GM12874 (cell line): ENCODE measurements at regions not wholly inside any gene's neighbourhood (a gene's known extent, or its start where the extent isn't known, plus 50 kb on each side); places are given as distances from the start of the nearest gene placed in this dataset.

Experiments used
- TF ChIP-seq, protein P1 (sequence below): IDR thresholded peaks from 2 replicates; pipeline ENCODE4 v1.5.1; 2011; ENCODE audit warnings: low read depth, mild to moderate bottlenecking, control low read depth, low read length, moderate library complexity; ENCODE audit not compliant: insufficient read depth

DNA sequence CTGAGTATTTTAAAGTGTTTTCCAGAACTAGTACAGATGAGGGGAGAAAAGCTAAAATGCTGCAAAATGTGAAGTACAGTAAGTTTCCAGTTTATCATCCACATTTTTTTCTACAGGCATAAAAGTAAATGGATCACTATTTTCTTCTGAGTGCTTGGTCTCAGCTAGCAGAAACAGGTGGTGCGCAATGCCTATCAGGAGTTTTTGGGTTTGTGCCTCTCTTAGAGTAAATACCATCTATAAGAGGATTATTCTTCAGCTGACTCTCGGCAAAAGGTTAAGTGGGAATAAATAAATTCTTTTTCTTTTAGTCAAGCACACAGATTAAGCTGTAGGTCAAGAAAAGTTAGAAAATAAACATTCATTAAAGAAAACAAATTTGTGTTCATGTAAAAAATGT is 1027.7 kb downstream of the PLOD2 start:
- TF ChIP-seq, protein P1, sequence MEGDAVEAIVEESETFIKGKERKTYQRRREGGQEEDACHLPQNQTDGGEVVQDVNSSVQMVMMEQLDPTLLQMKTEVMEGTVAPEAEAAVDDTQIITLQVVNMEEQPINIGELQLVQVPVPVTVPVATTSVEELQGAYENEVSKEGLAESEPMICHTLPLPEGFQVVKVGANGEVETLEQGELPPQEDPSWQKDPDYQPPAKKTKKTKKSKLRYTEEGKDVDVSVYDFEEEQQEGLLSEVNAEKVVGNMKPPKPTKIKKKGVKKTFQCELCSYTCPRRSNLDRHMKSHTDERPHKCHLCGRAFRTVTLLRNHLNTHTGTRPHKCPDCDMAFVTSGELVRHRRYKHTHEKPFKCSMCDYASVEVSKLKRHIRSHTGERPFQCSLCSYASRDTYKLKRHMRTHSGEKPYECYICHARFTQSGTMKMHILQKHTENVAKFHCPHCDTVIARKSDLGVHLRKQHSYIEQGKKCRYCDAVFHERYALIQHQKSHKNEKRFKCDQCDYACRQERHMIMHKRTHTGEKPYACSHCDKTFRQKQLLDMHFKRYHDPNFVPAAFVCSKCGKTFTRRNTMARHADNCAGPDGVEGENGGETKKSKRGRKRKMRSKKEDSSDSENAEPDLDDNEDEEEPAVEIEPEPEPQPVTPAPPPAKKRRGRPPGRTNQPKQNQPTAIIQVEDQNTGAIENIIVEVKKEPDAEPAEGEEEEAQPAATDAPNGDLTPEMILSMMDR, result no peak

DNA sequence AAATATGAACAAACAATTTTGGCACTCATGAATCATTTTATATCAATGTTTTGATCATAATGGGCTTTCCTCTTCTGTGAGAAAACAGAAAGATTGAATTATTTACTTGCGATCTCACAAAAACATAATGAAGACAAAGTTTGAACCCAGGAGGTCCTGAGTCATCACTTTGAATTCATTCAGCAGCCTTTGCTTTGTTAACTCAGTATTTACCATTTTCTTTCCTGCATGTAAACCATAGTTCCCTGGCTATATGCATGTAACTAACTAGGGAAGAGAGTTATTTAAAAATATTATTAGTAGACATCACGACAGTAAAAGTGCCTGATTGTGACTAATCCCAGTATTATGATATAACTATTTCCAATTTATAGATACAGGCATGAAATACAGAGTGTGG is 1026.2 kb downstream of the PLOD2 start:
- TF ChIP-seq, protein P1, result no peak

DNA sequence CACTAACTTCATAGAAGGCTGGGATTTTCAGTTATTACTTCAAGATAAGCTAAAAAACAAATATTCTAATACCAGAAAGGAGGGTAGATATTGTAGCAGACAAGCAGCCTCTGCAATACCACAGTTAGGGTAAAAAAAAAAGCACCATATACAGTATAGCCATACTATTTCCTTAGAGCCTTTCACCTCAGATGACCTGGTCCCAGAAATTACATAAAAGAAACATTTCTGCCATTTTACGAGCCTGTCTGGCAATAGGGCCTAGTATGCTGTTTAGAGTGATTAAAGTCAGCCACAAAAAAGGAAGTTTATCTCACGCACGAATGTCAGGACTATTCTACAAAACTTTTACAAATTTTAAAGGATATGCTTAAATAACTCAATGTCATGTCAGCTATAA is 1016.6 kb downstream of the PLOD2 start:
- TF ChIP-seq, protein P1, result no peak

DNA sequence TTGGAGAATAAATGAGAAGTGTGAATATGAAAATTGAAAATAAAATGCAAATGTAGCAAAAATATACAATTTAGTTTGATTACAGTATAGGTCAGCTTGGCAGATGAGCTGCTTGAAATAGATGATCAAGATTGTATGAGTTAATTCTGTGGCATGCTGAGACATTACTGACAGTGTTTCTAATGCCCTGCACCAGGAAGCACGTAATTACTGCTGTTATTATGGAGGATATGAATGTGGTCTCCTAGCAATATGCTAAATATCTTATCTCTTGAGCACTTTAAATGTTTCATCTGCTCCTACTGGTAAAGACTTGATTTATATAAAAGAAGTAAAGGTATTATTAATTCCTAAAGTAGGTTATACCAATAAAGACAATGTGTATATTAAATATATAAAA is 1015.5 kb downstream of the PLOD2 start:
- TF ChIP-seq, protein P1, result no peak

DNA sequence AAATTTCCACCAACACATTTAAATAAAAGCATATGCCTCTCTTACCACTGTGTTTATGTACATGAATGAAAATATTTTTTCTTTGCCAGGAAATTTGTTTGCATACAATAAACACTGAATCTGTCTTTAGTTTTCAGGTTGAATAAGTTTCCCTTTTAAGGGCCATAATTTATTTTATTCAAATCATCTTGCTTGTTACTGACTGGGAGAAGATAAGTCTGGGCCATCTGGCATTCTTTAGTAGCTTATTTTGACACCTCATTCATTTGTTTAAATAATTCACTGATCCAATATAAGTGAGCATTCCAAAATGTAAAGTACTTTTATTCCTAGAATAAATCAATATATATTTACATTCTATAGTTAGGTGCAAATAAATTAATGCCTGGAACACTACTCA is 1001.3 kb downstream of the PLOD2 start:
- TF ChIP-seq, protein P1, result no peak

DNA sequence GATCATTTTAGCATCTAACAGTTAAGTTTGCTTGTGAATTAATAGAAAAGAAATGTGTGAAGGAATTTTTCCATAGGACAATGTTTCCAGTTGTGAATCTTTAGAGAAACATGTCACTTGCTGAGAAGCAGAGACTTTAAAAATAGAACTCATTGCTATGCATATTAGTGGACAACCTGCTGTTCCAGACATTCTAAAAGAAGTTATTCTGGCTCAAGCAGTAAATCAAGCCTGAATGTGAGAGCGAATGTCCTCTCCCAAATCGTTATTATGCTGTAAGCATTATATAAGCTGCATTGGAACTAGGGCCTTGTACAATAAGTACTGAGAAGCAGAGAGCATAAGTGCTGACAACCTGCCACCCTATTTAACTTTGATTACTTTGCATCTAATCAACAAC is 990.9 kb downstream of the PLOD2 start:
- TF ChIP-seq, protein P1, result no peak

DNA sequence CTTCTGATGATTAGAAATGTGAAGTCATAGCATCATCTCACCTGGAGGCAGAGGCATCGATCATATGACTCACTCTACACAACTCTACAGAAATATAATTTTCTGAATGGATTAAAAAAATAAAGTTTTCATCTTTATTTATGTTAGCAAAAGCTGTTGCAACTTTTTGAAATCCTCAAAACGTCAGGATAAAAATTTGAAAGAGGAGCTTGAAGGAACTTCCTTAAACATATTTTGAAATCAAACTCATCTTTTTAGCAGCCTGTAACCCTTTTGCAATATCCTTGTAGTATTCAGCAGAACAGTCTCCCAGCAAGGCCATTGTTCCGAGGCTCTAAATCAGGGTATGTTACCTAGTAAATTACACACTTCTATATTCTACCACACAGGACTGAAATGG is 985.4 kb downstream of the PLOD2 start:
- TF ChIP-seq, protein P1, result no peak

DNA sequence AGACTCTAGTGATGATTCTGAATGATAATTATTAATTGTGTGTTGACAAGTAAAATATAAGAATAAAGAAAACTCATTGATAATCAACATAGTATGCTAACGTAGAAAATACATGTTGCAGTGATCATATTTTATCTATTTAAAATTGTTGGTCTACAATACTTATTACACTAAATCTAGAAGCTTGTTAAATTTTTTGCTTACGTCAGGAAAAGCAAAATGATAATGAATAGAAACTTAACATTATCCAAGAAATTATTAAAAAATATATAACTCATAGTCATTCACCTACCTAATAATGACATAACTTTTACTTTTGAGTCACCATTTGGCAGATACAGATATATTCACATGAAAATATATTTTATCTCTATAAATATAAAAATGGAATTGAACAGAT is 984.1 kb downstream of the PLOD2 start:
- TF ChIP-seq, protein P1, result no peak
